ENCODE measurements at regions not wholly inside any gene's neighbourhood (a gene's known extent, or its start where the extent isn't known, plus 50 kb on each side); places are given as distances from the start of the nearest gene placed in this dataset.

- Histone ChIP-seq H3K4me1 (no peaks in the 10 kb centered on the region), H3K4me3 (no peak overlapping the region), H3K9me3 (replicated peaks) (peaks cover 48% of the 10 kb centered on the region), H3K27ac (replicated peaks) (no peak overlapping the region), H3K27me3 (ENCODE audit: low read depth) (no peaks in the 10 kb centered on the region), H3K36me3 (no peaks in the 10 kb centered on the region)
- DNase-seq, result no peak
- intact Hi-C loops (cut with micrococcal nuclease), result no loop called here
- TF ChIP-seq, protein P1, sequence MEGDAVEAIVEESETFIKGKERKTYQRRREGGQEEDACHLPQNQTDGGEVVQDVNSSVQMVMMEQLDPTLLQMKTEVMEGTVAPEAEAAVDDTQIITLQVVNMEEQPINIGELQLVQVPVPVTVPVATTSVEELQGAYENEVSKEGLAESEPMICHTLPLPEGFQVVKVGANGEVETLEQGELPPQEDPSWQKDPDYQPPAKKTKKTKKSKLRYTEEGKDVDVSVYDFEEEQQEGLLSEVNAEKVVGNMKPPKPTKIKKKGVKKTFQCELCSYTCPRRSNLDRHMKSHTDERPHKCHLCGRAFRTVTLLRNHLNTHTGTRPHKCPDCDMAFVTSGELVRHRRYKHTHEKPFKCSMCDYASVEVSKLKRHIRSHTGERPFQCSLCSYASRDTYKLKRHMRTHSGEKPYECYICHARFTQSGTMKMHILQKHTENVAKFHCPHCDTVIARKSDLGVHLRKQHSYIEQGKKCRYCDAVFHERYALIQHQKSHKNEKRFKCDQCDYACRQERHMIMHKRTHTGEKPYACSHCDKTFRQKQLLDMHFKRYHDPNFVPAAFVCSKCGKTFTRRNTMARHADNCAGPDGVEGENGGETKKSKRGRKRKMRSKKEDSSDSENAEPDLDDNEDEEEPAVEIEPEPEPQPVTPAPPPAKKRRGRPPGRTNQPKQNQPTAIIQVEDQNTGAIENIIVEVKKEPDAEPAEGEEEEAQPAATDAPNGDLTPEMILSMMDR (IDR thresholded peaks at IDR 0.05; ENCODE audit: borderline replicate concordance), result no peak
Observed at GRCh38 chr14:44576356-44576755, 69.3 kb upstream of the FSCB start.

GRCh38 chr14:44567997-44568396 lies 60.9 kb upstream of the FSCB start:
- intact Hi-C loops (cut with micrococcal nuclease), result no loop called here
- DNase-seq, result no peak
- no peak overlapping the region for H3K27ac ChIP-seq (replicated peaks)
- H3K36me3 ChIP-seq, result no peaks in the 10 kb centered on the region
- H3K4me3 ChIP-seq, result no peak overlapping the region
- H3K27me3 ChIP-seq (ENCODE audit: low read depth), result no peaks in the 10 kb centered on the region
- TF ChIP-seq, protein P1 (IDR thresholded peaks at IDR 0.05; ENCODE audit: borderline replicate concordance), result no peak
- H3K9me3 ChIP-seq (replicated peaks), result peaks cover 29% of the 10 kb centered on the region
- no peaks in the 10 kb centered on the region for H3K4me1 ChIP-seq

GRCh38 chr14:44565968-44566367 lies 58.9 kb upstream of the FSCB start:
- peaks cover 13% of the 10 kb centered on the region for H3K9me3 ChIP-seq (replicated peaks)
- no peak for DNase-seq
- intact Hi-C loops (cut with micrococcal nuclease), result no loop called here
- no peaks in the 10 kb centered on the region for H3K36me3 ChIP-seq
- no peak overlapping the region for H3K4me3 ChIP-seq
- H3K27me3 ChIP-seq (ENCODE audit: low read depth), result no peaks in the 10 kb centered on the region
- TF ChIP-seq, protein P1 (IDR thresholded peaks at IDR 0.05; ENCODE audit: borderline replicate concordance), result no peak
- H3K4me1 ChIP-seq, result no peaks in the 10 kb centered on the region
- no peak overlapping the region for H3K27ac ChIP-seq (replicated peaks)

DNA sequence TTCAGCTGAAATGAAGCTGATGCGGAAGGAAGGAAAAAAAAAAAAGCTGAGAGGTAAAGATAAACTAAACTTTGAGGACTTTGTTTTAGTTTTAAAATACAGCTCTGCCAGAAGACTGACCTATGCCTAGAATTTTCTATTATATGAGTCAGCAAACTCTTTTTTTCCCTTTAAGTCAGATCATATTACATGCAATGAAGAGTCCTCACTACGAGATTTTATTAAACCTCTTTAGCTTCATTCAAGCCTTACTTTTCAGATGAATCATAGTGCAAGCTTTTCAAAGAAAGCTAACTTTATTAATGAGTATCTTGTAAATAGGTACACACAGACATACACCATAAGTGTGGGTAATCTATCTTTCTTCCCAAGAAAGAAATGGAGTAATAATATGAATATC lies 57.8 kb upstream of the FSCB start:
- H3K27ac ChIP-seq (replicated peaks), result no peak overlapping the region
- H3K4me1 ChIP-seq, result no peaks in the 10 kb centered on the region
- TF ChIP-seq, protein P1 (IDR thresholded peaks at IDR 0.05; ENCODE audit: borderline replicate concordance), result no peak
- DNase-seq, result no peak
- H3K9me3 ChIP-seq (replicated peaks), result peaks cover 11% of the 10 kb centered on the region
- H3K4me3 ChIP-seq, result no peak overlapping the region
- intact Hi-C loops (cut with micrococcal nuclease), result no loop called here
- H3K36me3 ChIP-seq, result no peaks in the 10 kb centered on the region
- no peaks in the 10 kb centered on the region for H3K27me3 ChIP-seq (ENCODE audit: low read depth)
